Endothelial cell of umbilical vein (primary cell): ENCODE measurements at regions not wholly inside any gene's neighbourhood (a gene's known extent, or its start where the extent isn't known, plus 50 kb on each side); places are given as distances from the start of the nearest gene placed in this dataset.

Experiments used
- MAX ChIP-seq: IDR thresholded peaks from 2 replicates; pipeline ENCODE4 v1.6.1; 2011; ENCODE audit not compliant: insufficient read depth, insufficient read length
- POLR2A ChIP-seq: IDR thresholded peaks from 2 replicates; pipeline ENCODE4 v1.6.1; 2012; ENCODE audit warnings: low read depth, mild to moderate bottlenecking, control low read depth, low read length
- POLR2AphosphoS5 ChIP-seq: IDR thresholded peaks from 2 replicates; pipeline ENCODE4 v1.6.1; 2012; ENCODE audit warnings: low read depth, mild to moderate bottlenecking, control low read depth, low read length, moderate library complexity; ENCODE audit not compliant: insufficient read depth

GRCh38 chr9:86732514-86733171 lies 214.7 kb downstream of the GAS1 start:
- TF ChIP-seq POLR2AphosphoS5 (no peak), MAX (no peak), POLR2A (no peak)
